Mesodermal cell (in vitro differentiated cells): ENCODE measurements at regions not wholly inside any gene's neighbourhood (a gene's known extent, or its start where the extent isn't known, plus 50 kb on each side); places are given as distances from the start of the nearest gene placed in this dataset.
A peak's percentile ranks its signal among the peaks of the same experiment; 100 is the strongest.
"Not testable (repeated sequence)": the region's sequence is repeated elsewhere in the genome, so short reads cannot be mapped to it uniquely, and the experiment has no call there.

ENCODE experiments used
- H3K27ac ChIP-seq: 2 replicates; pipeline ENCODE4 v1.7.0; 2013; ENCODE audit warnings: mild to moderate bottlenecking, low read depth, low read length, moderate library complexity; ENCODE audit not compliant: severe bottlenecking
- H3K36me3 ChIP-seq: 2 replicates; pipeline ENCODE4 v1.7.1; 2013; ENCODE audit warnings: mild to moderate bottlenecking, low read length, moderate library complexity; ENCODE audit not compliant: control insufficient read depth, insufficient read depth
- H3K4me1 ChIP-seq: one replicate; pipeline ENCODE4 v1.7.1; 2013; ENCODE audit warnings: mild to moderate bottlenecking, low read length; ENCODE audit not compliant: insufficient read depth, control insufficient read depth, poor library complexity, severe bottlenecking
- H3K4me3 ChIP-seq: 2 replicates; pipeline ENCODE4 v1.7.0; 2013; ENCODE audit warnings: low read length, control low read depth, mild to moderate bottlenecking; ENCODE audit not compliant: insufficient read depth, poor library complexity, severe bottlenecking; ENCODE audit errors: extremely low read depth
- H3K9me3 ChIP-seq: 2 replicates; pipeline ENCODE4 v1.7.1; 2013; ENCODE audit warnings: mild to moderate bottlenecking, low read length, moderate library complexity; ENCODE audit not compliant: control insufficient read depth
- WGBS, 2 experiments: methylation state at CpG; one replicate each; pipeline ENCODE4 v1.1.5; 2013; ENCODE audit warnings: missing lambda C conversion rate in 2 of 2; ENCODE audit not compliant: insufficient coverage in 2 of 2; 5-methylcytosine and 5-hydroxymethylcytosine counted together

DNA sequence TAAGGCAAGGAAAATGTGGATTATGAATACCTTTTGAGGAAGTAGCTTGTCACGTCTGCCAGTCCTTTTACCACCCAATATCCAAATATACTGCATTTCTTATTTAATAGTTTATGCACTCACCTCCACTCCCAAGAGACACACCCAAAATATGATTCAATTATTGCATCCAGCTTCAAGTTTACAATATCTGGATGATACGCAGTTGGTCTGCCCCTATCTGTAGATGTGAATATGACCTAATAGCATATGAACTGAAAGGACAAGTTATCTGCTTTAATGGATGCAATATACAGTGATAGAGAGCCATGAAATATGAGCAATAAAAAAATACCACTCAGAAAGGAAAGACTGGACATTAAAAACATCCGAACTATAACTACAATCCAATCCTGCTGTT, 159.4 kb upstream of the MAGI2 start:
- H3K27ac ChIP-seq: no peak overlapping the region
- H3K4me3 ChIP-seq: no peak overlapping the region
- no peaks in the 10 kb centered on the region for H3K9me3 ChIP-seq
- H3K4me1 ChIP-seq: peaks cover 5% of the 10 kb centered on the region
- no CpG with 5 or more reads among the region's 3 CpGs for WGBS, 2 experiments
- H3K36me3 ChIP-seq: no peaks in the 10 kb centered on the region

DNA sequence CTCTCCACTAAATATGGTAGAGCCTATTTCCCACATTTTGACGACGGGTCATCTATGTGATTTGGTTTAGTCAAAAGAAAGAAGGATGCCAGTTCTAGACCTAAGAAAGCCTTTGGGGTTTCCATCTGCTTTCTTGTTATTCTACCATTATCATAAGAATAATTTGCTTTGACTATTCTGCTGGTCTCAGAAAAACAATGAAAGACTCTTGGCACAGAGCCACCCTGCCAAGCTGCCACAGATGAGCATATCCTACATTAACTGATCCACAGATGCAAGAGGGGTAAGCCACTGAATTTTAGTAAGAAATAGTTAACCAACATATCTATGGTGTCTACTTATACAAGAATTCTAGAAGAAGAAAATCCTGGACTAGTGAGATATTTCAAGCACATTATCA, 158.6 kb upstream of the MAGI2 start:
- WGBS, 2 experiments: no CpG with 5 or more reads among the region's 2 CpGs
- no peaks in the 10 kb centered on the region for H3K36me3 ChIP-seq
- no peaks in the 10 kb centered on the region for H3K9me3 ChIP-seq
- H3K4me3 ChIP-seq: no peak overlapping the region
- H3K4me1 ChIP-seq: peaks cover 5% of the 10 kb centered on the region
- no peak overlapping the region for H3K27ac ChIP-seq

DNA sequence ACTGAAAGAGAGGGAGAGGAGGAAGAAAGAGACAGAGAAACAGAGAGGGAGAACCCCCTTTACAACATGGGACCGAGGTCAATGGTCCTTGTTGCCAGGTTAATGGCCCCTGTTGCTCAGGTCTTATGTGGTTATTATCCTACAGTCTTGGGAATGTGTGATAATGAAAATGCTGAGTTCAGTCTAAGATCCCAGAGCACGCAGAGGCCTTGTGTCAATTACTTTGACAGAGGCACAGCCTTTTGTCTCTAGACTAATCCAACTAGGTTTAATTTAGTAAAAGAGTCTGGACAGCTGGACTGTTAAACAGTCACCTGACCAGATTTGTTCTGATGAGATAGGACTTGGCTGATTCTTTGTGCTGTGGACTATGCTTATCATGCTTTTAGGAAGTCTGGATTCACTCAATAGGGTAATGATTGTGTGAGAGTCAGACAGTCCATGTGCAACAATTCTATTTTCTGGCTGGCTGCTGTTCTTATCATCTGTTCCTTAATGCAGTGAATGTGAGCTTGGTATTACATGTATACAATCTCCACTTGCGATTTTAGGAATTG, 157.4 kb upstream of the MAGI2 start:
- Histone ChIP-seq H3K4me3 (no peak overlapping the region), H3K27ac (peak overlapping the region; percentile 47), H3K9me3 (no peaks in the 10 kb centered on the region), H3K4me1 (peaks cover 5% of the 10 kb centered on the region), H3K36me3 (no peaks in the 10 kb centered on the region)
- 100% methylated on average over 2 of the region's 3 CpGs; no CpG with 5 or more reads in 1 of the 2 experiments for WGBS, 2 experiments

DNA sequence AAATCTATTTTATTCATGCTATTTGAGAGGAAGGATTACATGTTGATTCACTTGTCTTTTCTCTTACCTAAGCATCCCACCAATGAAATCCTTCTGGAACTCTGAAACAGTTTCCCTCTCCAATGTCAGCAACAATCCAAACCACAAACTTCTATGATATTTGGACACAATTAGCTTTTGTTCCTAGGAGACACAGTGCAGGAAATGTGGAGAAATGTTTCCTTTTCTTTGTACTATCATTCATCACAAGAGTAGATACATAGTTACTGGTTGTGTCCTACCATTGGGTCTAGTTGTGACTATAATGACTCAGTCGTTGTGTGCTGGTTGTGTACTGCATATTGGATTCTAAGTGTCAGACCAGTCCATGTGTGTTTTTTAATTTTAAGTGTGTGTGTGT, 156.8 kb upstream of the MAGI2 start:
- Histone ChIP-seq H3K4me3 (no peak overlapping the region), H3K4me1 (peaks cover 5% of the 10 kb centered on the region), H3K27ac (peak overlapping the region; percentile 47), H3K36me3 (no peaks in the 10 kb centered on the region), H3K9me3 (no peaks in the 10 kb centered on the region)
- WGBS, 2 experiments: 100% methylated on average over 1 of the region's 1 CpG

DNA sequence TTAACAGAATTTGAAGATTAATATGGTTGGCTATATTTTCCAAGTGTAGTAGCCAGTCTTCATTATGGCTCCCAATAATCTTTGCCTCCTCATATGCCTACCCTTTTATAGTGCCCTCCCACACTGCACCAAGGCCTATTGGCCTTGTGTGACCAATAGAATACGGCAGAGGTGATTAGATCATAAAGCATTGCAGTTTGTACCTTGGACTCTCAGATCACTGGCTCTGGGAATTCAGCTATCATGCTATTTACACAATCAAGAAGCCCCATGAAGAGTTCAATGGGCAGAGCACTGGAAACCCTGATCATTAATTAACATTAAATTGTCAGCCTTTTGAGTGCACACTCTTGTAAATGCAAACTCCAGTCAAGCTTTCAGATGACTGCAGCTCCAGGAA, 154.5 kb upstream of the MAGI2 start:
- H3K4me1 ChIP-seq: peaks cover 5% of the 10 kb centered on the region
- no peaks in the 10 kb centered on the region for H3K9me3 ChIP-seq
- no peak overlapping the region for H3K27ac ChIP-seq
- WGBS, 2 experiments: no CpG with 5 or more reads among the region's 1 CpG
- no peaks in the 10 kb centered on the region for H3K36me3 ChIP-seq
- no peak overlapping the region for H3K4me3 ChIP-seq

DNA sequence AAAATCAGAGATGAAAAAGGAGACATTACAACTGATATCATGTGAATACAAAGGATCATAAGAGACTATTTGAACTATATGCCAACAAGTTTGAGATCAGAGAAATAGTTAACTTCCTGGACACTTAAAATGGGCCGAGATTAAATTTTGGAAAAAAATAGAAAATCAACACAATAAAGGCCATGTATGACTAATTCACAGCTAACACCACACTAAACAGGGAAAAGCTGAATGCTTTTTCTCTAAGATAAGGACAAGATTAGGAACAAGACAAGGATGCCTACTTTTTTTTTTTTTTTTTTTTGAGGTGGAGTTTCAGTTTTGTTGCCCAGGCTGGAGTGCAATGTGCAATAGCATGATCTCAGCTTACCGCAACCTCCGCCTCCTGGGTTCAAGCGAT, 151.4 kb upstream of the MAGI2 start:
- H3K4me3 ChIP-seq: no peak overlapping the region
- no peaks in the 10 kb centered on the region for H3K36me3 ChIP-seq
- WGBS, 2 experiments: 94% methylated on average over 3 of the region's 4 CpGs; no CpG with 5 or more reads in 1 of the 2 experiments
- no peaks in the 10 kb centered on the region for H3K9me3 ChIP-seq
- H3K4me1 ChIP-seq: no peaks in the 10 kb centered on the region
- no peak overlapping the region for H3K27ac ChIP-seq

DNA sequence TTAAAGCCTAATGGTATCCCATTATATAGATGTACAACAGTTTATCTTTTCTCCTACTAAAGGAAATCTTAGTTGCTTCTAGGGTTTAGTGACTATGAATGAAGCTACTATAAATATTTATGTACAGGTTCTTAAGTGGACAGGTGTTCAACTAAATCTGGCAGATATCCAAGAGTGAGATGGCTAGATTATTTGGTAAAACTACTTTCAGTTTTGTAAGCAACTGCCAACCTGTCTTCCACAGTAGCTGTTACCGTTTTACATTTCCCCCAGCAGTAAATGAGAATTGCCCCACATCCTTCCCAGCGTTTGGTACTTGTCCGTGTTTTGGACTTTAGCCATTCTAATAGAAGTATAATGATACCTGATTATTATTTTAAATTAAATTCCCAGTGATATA, 144.9 kb upstream of the MAGI2 start:
- Histone ChIP-seq H3K36me3 (no peaks in the 10 kb centered on the region), H3K27ac (no peak overlapping the region), H3K4me3 (no peak overlapping the region), H3K9me3 (no peaks in the 10 kb centered on the region), H3K4me1 (no peaks in the 10 kb centered on the region)
- no CpG with 5 or more reads among the region's 3 CpGs for WGBS, 2 experiments

DNA sequence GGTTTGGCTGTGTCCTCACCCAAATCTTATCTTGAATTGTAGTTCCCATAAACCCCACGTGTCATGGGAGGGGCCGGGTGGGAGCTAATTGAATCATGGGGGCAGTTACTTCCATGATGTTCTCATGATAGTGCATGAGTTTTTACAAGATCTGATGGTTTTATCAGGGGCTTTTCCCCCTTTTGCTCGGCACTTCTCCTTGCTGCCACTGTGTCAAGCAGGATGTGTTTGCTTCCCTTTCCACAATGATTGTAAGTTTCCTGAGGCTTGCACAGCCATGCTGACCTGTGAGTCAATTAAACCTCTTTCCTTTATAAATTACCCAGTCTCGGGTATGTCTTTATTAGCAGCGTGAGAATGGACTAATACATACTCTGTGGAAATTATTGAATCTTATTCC, 141.2 kb upstream of the MAGI2 start:
- not testable (repeated sequence) for H3K36me3 ChIP-seq, H3K27ac ChIP-seq, H3K9me3 ChIP-seq, H3K4me1 ChIP-seq, H3K4me3 ChIP-seq
- WGBS, 2 experiments: 100% methylated on average over 1 of the region's 5 CpGs; no CpG with 5 or more reads in 1 of the 2 experiments

DNA sequence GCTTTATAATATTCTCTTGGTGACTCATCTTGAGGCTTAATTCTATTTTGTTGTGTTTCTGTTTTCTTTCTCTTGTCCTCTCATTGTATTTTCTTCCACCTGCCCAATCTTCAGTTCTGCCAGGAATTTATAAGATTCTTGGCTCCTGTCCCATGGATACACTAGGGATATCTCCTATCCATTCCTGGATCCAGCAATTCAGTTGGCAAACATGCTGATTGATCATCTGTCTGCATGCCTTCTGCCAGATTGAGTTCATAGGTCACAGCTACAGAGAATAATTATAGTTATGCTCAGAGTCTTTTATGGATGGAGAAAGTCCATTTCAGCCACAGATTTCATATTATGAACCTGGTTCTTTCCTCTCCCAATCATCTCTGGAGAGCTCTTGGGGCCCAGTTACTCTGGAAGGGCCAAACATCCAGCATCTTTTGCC, 140.4 kb upstream of the MAGI2 start:
- Histone ChIP-seq H3K4me3 (no peak overlapping the region), H3K36me3 (no peaks in the 10 kb centered on the region), H3K9me3 (no peaks in the 10 kb centered on the region)

DNA sequence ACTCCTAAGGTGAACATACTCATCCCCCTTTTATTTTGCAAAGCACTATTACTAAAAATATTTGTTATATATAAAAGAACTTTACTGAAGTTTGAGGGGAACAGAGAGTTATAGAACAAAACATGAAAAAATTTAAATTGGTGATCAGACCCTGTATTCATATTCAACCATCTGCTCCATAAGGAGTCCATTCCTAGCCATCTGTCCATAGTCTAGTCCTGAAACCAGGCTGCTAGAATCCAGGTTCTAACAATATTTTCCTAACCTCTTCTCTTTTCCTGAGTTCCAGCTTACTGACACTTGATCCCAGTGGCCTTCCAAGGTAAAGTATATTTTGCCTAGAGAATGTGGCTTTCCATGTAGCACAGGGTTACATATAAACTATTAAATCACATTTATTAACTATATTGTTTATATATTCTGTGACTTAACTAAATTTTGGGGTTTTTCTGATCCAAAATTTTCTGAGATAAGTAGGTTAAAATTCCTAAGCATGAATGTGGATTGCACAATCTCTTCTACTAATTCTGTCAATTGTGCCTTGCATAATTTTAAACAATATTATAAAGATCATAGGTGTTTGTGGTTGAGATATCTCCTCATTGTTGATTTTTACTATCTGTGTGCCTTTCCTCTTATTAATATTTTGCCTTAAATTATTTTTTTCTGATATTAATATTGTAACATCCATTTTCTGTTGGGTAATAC, 137.6 kb upstream of the MAGI2 start:
- Histone ChIP-seq H3K36me3 (no peaks in the 10 kb centered on the region), H3K4me1 (no peaks in the 10 kb centered on the region), H3K4me3 (no peak overlapping the region), H3K27ac (no peak overlapping the region), H3K9me3 (no peaks in the 10 kb centered on the region)

More for the DNA sequence above, 140.4 kb upstream of the MAGI2 start:
- Histone ChIP-seq H3K27ac (no peak overlapping the region), H3K4me1 (no peaks in the 10 kb centered on the region)

DNA sequence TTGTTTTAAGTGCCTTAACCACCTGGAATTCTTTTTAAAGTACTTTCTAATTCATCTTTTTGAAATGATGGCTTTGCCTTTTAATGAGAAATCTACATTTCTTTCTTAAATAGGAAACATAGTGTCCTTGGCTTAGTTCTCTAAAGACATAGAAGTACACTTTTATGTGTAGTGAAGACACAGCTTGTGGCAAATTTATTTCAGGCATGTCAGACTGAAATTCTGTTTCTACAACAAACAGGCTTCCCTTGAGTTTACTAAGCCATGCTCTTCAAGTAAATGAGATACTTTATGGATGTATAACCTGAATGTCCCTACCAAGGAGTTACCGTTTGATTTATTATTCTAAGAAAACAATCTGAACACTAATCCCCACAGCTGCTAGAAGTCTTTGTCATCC, 136.9 kb upstream of the MAGI2 start:
- H3K27ac ChIP-seq: no peak overlapping the region
- H3K4me3 ChIP-seq: no peak overlapping the region
- H3K36me3 ChIP-seq: no peaks in the 10 kb centered on the region
- no peaks in the 10 kb centered on the region for H3K4me1 ChIP-seq
- H3K9me3 ChIP-seq: no peaks in the 10 kb centered on the region
- 100% methylated on average over 1 of the region's 1 CpG for WGBS, 2 experiments
